ENCODE measurements at regions not wholly inside any gene's neighbourhood (a gene's known extent, or its start where the extent isn't known, plus 50 kb on each side); places are given as distances from the start of the nearest gene placed in this dataset.
"Not testable (repeated sequence)": the region's sequence is repeated elsewhere in the genome, so short reads cannot be mapped to it uniquely, and the experiment has no call there.

DNA sequence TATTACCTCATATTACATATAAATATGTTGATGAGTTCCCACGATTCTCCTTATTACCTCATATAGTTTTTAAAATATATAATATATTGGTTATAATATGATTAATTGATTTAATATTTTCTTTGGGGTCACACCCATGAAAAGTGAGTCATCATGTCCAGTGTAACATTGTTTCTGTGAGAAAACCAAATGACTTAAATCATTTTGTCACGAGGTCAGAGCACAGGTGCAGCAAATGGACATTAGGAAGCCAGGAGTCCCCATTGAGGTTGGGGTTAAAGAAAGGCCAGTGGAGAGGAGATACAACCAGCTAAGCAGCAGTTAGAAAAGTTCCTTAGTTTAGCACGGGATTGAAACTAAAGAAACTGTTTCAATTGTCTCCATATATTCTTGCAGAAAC is 133.9 kb upstream of the RAPGEF2 start:
- Mint-ChIP-seq H3K4me3 (no peak overlapping the region), H3K4me1 (no peaks in the 10 kb centered on the region), H3K9me3 (peaks cover 0 to 3% (median 0%) of the 10 kb centered on the region in 11 donors), H3K27me3 (peaks cover 0 to 8% (median 4%) of the 10 kb centered on the region in 5 donors), H3K36me3 (no peaks in the 10 kb centered on the region), H3K27ac (no peak overlapping the region)
- DNase-seq (no peak), ATAC-seq (no peak)
- H3K36me3 ChIP-seq (ENCODE audit: control insufficient read depth in 2 of 3, insufficient read depth in 3 of 3, low read length in 3 of 3) = no peaks in the 10 kb centered on the region
- no peaks in the 10 kb centered on the region for H3K9me3 ChIP-seq (ENCODE audit: control insufficient read depth in 2 of 3, low read length in 3 of 3)
- no peaks in the 10 kb centered on the region for H3K27me3 ChIP-seq (ENCODE audit: control insufficient read depth in 2 of 2, insufficient read depth in 2 of 2, low read length in 2 of 2)
- H3K27ac ChIP-seq (ENCODE audit: low read depth, low read length) = no peak overlapping the region
- ChIA-PET CTCF (no interaction called here), POLR2A (no interaction called here)
- H3K4me1 ChIP-seq (ENCODE audit: control insufficient read depth in 2 of 2, insufficient read depth in 2 of 2, low read length in 2 of 2) = no peaks in the 10 kb centered on the region
- H3K4me3 ChIP-seq (ENCODE audit: low read length) = no peak overlapping the region
- intact Hi-C loops (cut with micrococcal nuclease) = no loop called here

DNA sequence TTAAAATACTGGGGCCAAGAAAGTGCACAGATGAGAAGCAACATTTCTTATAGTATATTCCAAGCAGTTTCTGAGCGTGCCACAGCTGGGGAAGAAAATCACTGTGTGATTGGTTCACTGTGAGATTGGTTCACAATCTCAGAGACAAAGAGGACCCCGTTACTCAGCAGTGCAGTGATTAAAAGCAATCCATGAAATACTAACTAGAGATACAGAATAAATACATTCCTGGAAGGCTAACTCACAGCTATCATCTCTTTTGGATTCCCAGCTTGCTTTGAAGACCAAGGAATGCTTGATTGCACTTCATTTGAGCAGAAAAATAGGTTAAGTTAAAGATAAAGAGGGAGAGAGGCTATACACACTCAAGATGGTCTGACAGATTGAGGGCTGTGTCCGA is 132.1 kb upstream of the RAPGEF2 start:
- H3K4me3 ChIP-seq (ENCODE audit: low read length) = no peak overlapping the region
- H3K36me3 ChIP-seq (ENCODE audit: control insufficient read depth in 2 of 3, insufficient read depth in 3 of 3, low read length in 3 of 3) = no peaks in the 10 kb centered on the region
- ChIA-PET CTCF (no interaction called here), POLR2A (no interaction called here)
- no peaks in the 10 kb centered on the region for H3K9me3 ChIP-seq (ENCODE audit: control insufficient read depth in 2 of 3, low read length in 3 of 3)
- Mint-ChIP-seq H3K4me1 (no peaks in the 10 kb centered on the region), H3K27me3 (peaks cover 0 to 9% (median 0%) of the 10 kb centered on the region in 5 donors), H3K4me3 (no peak overlapping the region), H3K9me3 (no peaks in the 10 kb centered on the region), H3K27ac (no peak overlapping the region), H3K36me3 (no peaks in the 10 kb centered on the region)
- ATAC-seq (no peak), DNase-seq (no peak)
- intact Hi-C loops (cut with micrococcal nuclease) = no loop called here
- no peaks in the 10 kb centered on the region for H3K4me1 ChIP-seq (ENCODE audit: control insufficient read depth in 2 of 2, insufficient read depth in 2 of 2, low read length in 2 of 2)
- H3K27me3 ChIP-seq (ENCODE audit: control insufficient read depth in 2 of 2, insufficient read depth in 2 of 2, low read length in 2 of 2) = no peaks in the 10 kb centered on the region
- no peak overlapping the region for H3K27ac ChIP-seq (ENCODE audit: low read depth, low read length)

DNA sequence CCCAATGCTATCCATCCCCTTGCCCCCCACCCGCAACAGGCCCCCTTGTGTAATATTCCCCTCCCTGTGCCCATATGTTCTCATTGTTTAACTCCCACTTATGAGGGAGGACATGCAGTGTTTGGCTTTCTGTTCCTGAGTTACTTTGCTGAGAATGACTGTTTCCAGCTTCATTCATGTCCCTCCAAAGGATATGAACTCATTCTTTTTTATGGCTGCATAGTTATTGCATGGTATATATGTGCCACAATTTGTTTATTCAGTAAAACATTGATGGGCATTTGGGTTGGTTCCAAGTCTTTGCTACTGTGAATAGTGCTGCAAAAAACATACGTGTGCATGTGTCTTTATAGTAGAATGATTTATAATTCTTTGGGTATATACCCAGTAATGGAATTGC is 128.4 kb upstream of the RAPGEF2 start:
- H3K27me3 ChIP-seq (ENCODE audit: control insufficient read depth in 2 of 2, insufficient read depth in 2 of 2, low read length in 2 of 2); H3K4me3 ChIP-seq (ENCODE audit: low read length); H3K9me3 Mint-ChIP-seq; ATAC-seq; H3K27ac ChIP-seq (ENCODE audit: low read depth, low read length); H3K36me3 ChIP-seq (ENCODE audit: control insufficient read depth in 2 of 3, insufficient read depth in 3 of 3, low read length in 3 of 3); H3K36me3 Mint-ChIP-seq; POLR2A ChIA-PET; intact Hi-C loops (cut with micrococcal nuclease); H3K9me3 ChIP-seq (ENCODE audit: control insufficient read depth in 2 of 3, low read length in 3 of 3); H3K4me3 Mint-ChIP-seq; H3K27ac Mint-ChIP-seq; DNase-seq; H3K4me1 Mint-ChIP-seq; CTCF ChIA-PET; H3K4me1 ChIP-seq (ENCODE audit: control insufficient read depth in 2 of 2, insufficient read depth in 2 of 2, low read length in 2 of 2): not testable (repeated sequence)
- peaks cover 0 to 13% (median 10%) of the 10 kb centered on the region in 5 donors for H3K27me3 Mint-ChIP-seq

DNA sequence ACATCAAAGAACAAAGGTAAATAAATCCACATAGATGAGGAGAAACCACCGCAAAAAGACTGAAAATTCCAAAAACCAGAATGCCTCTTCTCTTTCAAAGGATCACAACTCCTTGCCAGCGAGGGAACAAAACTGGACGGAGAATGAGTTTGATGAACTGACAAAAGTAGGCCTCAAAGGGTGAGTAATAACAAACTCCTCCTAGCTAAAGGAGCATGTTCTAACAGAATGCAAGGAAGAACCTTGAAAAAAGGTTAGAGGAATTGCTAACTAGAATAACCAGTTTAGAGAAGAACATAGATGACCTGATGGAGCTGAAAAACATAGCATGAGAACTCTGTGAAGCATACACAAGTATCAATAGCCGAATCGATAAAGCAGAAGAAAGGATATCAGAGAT is 122.2 kb upstream of the RAPGEF2 start:
- H3K36me3 ChIP-seq (ENCODE audit: control insufficient read depth in 2 of 3, insufficient read depth in 3 of 3, low read length in 3 of 3); ATAC-seq; H3K36me3 Mint-ChIP-seq; H3K4me1 Mint-ChIP-seq; H3K27ac Mint-ChIP-seq; H3K4me3 Mint-ChIP-seq; H3K9me3 ChIP-seq (ENCODE audit: control insufficient read depth in 2 of 3, low read length in 3 of 3); H3K27me3 ChIP-seq (ENCODE audit: control insufficient read depth in 2 of 2, insufficient read depth in 2 of 2, low read length in 2 of 2); H3K27ac ChIP-seq (ENCODE audit: low read depth, low read length); intact Hi-C loops (cut with micrococcal nuclease); DNase-seq; H3K4me3 ChIP-seq (ENCODE audit: low read length); POLR2A ChIA-PET; CTCF ChIA-PET; H3K4me1 ChIP-seq (ENCODE audit: control insufficient read depth in 2 of 2, insufficient read depth in 2 of 2, low read length in 2 of 2): not testable (repeated sequence)
- Mint-ChIP-seq H3K9me3 (peaks cover 0 to 18% (median 5%) of the 10 kb centered on the region in 11 donors), H3K27me3 (peaks cover 7 to 34% (median 25%) of the 10 kb centered on the region in 5 donors)

DNA sequence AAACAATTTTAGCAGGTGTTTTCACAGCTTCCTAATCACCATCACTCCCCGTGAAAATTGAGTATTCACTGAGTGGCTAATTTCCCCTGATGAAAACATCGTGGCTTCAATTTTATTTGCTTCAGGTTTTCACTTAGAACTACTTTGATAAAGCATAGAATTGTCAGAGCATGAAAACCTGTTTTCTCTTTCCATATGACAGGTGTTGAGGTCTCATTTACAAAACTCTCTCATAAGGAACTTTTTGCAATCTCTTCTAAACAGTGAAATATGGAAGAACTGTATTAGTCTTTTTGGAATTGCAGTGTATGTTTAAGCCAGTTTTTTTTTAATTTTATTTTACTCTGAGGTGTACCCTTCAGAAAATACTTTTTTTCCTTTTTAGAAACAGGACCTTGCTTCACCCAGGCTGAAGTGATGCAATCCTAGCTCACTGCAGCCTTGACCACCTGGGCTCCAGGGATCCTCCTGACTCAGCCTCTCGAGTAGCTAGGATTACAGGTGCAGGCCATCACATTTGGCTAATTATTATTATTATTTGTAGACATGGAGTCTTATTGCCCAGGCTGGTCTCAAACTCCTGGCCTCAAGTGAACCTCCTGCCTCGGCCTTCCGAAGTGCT is 111.2 kb upstream of the RAPGEF2 start:
- CTCF ChIA-PET = no interaction called here
- no peak for ATAC-seq
- no peak overlapping the region for H3K27ac Mint-ChIP-seq

DNA sequence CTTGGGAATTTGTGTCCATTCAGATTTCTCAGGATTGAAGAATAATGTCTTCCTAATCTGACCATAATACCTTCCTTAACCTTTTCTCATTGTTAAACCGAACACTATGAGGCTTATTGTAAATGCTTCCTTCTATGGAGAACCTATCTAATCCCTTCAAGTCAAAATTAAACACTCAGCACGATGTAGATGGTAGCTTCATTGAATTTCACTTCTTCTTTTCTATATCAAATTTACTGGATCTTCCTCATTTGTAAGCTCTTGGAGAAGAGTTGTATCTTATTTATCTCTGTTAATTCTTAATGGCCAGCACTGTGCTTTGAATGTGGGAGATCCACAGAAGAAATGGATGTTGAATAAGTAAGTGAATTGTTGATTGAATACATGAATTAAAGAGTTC is 109.0 kb upstream of the RAPGEF2 start:
- no peak for DNase-seq
- no peak overlapping the region for H3K27ac Mint-ChIP-seq
- ChIA-PET CTCF (no interaction called here), POLR2A (no interaction called here)
- Histone ChIP-seq H3K36me3 (ENCODE audit: control insufficient read depth in 2 of 3, insufficient read depth in 3 of 3, low read length in 3 of 3) (no peaks in the 10 kb centered on the region), H3K4me1 (ENCODE audit: control insufficient read depth in 2 of 2, insufficient read depth in 2 of 2, low read length in 2 of 2) (no peaks in the 10 kb centered on the region), H3K4me3 (ENCODE audit: low read length) (no peak overlapping the region), H3K27me3 (ENCODE audit: control insufficient read depth in 2 of 2, insufficient read depth in 2 of 2, low read length in 2 of 2) (no peaks in the 10 kb centered on the region), H3K9me3 (ENCODE audit: control insufficient read depth in 2 of 3, low read length in 3 of 3) (no peaks in the 10 kb centered on the region), H3K27ac (ENCODE audit: low read depth, low read length) (no peak overlapping the region)
- H3K4me1 Mint-ChIP-seq = peaks cover 0 to 3% (median 0%) of the 10 kb centered on the region in 7 donors
- H3K9me3 Mint-ChIP-seq = peaks cover 0 to 5% (median 0%) of the 10 kb centered on the region in 11 donors
- no peaks in the 10 kb centered on the region for H3K36me3 Mint-ChIP-seq
- H3K4me3 Mint-ChIP-seq = no peak overlapping the region
- intact Hi-C loops (cut with micrococcal nuclease) = no loop called here
- peaks cover 0 to 15% (median 0%) of the 10 kb centered on the region in 5 donors for H3K27me3 Mint-ChIP-seq
- peak; percentile 44 for ATAC-seq

More for the DNA sequence above, 111.2 kb upstream of the RAPGEF2 start:
- Histone ChIP-seq H3K4me3 (ENCODE audit: low read length) (no peak overlapping the region), H3K27me3 (ENCODE audit: control insufficient read depth in 2 of 2, insufficient read depth in 2 of 2, low read length in 2 of 2) (no peaks in the 10 kb centered on the region), H3K4me1 (ENCODE audit: control insufficient read depth in 2 of 2, insufficient read depth in 2 of 2, low read length in 2 of 2) (no peaks in the 10 kb centered on the region), H3K9me3 (ENCODE audit: control insufficient read depth in 2 of 3, low read length in 3 of 3) (no peaks in the 10 kb centered on the region), H3K36me3 (ENCODE audit: control insufficient read depth in 2 of 3, insufficient read depth in 3 of 3, low read length in 3 of 3) (no peaks in the 10 kb centered on the region), H3K27ac (ENCODE audit: low read depth, low read length) (no peak overlapping the region)
- peaks cover 0 to 3% (median 0%) of the 10 kb centered on the region in 7 donors for H3K4me1 Mint-ChIP-seq
- no peak overlapping the region for H3K4me3 Mint-ChIP-seq
- peaks cover 0 to 21% (median 0%) of the 10 kb centered on the region in 5 donors for H3K27me3 Mint-ChIP-seq
- H3K36me3 Mint-ChIP-seq = no peaks in the 10 kb centered on the region
- intact Hi-C loops (cut with micrococcal nuclease) = no loop called here
- peaks cover 0 to 12% (median 1%) of the 10 kb centered on the region in 11 donors for H3K9me3 Mint-ChIP-seq
- no peak for DNase-seq
- POLR2A ChIA-PET = no interaction called here

DNA sequence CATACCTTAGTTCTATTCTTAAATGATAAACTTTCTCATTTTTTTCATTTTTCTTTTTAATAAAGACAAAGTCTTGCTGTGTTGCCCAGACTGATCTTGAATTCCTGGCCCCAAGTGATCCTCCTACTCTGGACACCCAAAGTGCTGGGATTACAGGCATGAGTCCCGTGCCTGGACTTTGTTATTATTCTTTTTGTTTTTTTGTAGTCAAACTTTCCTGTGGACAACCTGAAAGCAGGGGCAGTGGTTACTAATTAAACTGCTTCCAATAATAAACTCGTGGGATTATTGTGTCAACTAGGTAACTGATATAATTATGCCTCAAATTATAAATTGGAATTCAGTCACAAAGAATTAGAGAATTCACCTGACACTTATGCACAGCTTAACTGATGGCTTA is 107.8 kb upstream of the RAPGEF2 start:
- Histone ChIP-seq H3K36me3 (ENCODE audit: control insufficient read depth in 2 of 3, insufficient read depth in 3 of 3, low read length in 3 of 3) (no peaks in the 10 kb centered on the region), H3K9me3 (ENCODE audit: control insufficient read depth in 2 of 3, low read length in 3 of 3) (no peaks in the 10 kb centered on the region), H3K4me3 (ENCODE audit: low read length) (no peak overlapping the region), H3K4me1 (ENCODE audit: control insufficient read depth in 2 of 2, insufficient read depth in 2 of 2, low read length in 2 of 2) (no peaks in the 10 kb centered on the region), H3K27ac (ENCODE audit: low read depth, low read length) (no peak overlapping the region), H3K27me3 (ENCODE audit: control insufficient read depth in 2 of 2, insufficient read depth in 2 of 2, low read length in 2 of 2) (no peaks in the 10 kb centered on the region)
- Mint-ChIP-seq H3K4me3 (no peak overlapping the region), H3K4me1 (peaks cover 0 to 3% (median 0%) of the 10 kb centered on the region in 7 donors), H3K27ac (no peak overlapping the region), H3K27me3 (peaks cover 0 to 10% (median 0%) of the 10 kb centered on the region in 5 donors), H3K36me3 (no peaks in the 10 kb centered on the region), H3K9me3 (no peaks in the 10 kb centered on the region)
- DNase-seq (no peak), ATAC-seq (no peak)
- intact Hi-C loops (cut with micrococcal nuclease) = no loop called here
- ChIA-PET POLR2A (no interaction called here), CTCF (interaction anchor here (0.7 kb wide), 1 partner anchor 21 kb away, joined by 4 read pairs; no protein-coding TSS in a partner anchor)

Measured in naive thymus-derived CD4-positive, alpha-beta T cell (primary cell).